GM12878 (cell line): ENCODE measurements at regions not wholly inside any gene's neighbourhood (a gene's known extent, or its start where the extent isn't known, plus 50 kb on each side); places are given as distances from the start of the nearest gene placed in this dataset.

Experiments used
- ATAC-seq: fragments of 200-7000 bp; cut with Tn5 transposase; 3 replicates; pipeline ENCODE4 v1.9.1; 2020; ENCODE audit warnings: mild to moderate bottlenecking, moderate library complexity
- BruUV-seq: library from RNA; stranded (reverse); fragments of 400-500 nt; replicated peaks from 2 replicates; lab custom pipeline; 2021; lab: Mats Ljungman, UMichigan
- CTCF ChIA-PET: fragments of 300-600 bp; sonication (Branson Sonifier 250); formaldehyde crosslinking; extraction: SDS; loops from one replicate; lab custom pipeline; 2021; ENCODE audit warnings: inconsistent platforms; lab: Yijun Ruan, JAX
- POLR2A ChIA-PET: fragments of 350-600 bp; formaldehyde crosslinking; extraction: SDS; loops from one replicate; lab custom pipeline; 2021; ENCODE audit warnings: inconsistent platforms; lab: Charles Lee
- RAD21 ChIA-PET: fragments of 300-600 bp; sonication (Branson Sonifier 250); formaldehyde crosslinking; loops from one replicate; lab custom pipeline; 2023; ENCODE audit warnings: antibody characterized with exemption; ENCODE audit not compliant: unreplicated experiment; lab: Charles Lee
- SMC1A ChIA-PET: fragments of 300-600 bp; sonication (Branson Sonifier 250); formaldehyde crosslinking; loops from one replicate; lab custom pipeline; 2023; ENCODE audit not compliant: unreplicated experiment, uncharacterized antibody; lab: Charles Lee
- DNase-seq: peaks from one replicate; pipeline ENCODE4 v3.0.0-alpha.2; 2011; ENCODE audit warnings: low read depth, low spot score
- FAIRE-seq: peaks from 3 replicates; lab custom pipeline; 2011; peaks lifted over from hg19 to GRCh38; lab: Jason Lieb, UNC
- H2AFZ ChIP-seq: 2 replicates; pipeline ENCODE4 v1.6.0; 2011; ENCODE audit warnings: low read depth, low read length, control low read depth; ENCODE audit not compliant: control insufficient read depth
- H3K27ac ChIP-seq: 2 replicates; pipeline ENCODE4 v1.5.1; 2011; ENCODE audit warnings: control low read depth; ENCODE audit not compliant: control insufficient read depth, insufficient read depth
- H3K27me3 ChIP-seq, 2 experiments: replicated peaks in 1 of 2; 2 replicates each; pipeline versions ENCODE4 v1.6.0 to v1.6.1; 2011; ENCODE audit warnings: low read length in 1 of 2; ENCODE audit not compliant: control insufficient read depth in 2 of 2, insufficient read depth in 2 of 2
- H3K36me3 ChIP-seq, 2 experiments: 2 replicates each; pipeline ENCODE4 v1.5.1; 2011; ENCODE audit warnings: low read length in 1 of 2; ENCODE audit not compliant: control insufficient read depth in 2 of 2, insufficient read depth in 2 of 2
- H3K4me1 ChIP-seq: 2 replicates; pipeline ENCODE4 v1.6.1; 2011; ENCODE audit warnings: mild to moderate bottlenecking, low read length, moderate library complexity, mixed read lengths; ENCODE audit not compliant: control insufficient read depth, insufficient read depth
- H3K4me2 ChIP-seq: 2 replicates; pipeline ENCODE4 v1.6.0; 2011; ENCODE audit warnings: control low read depth; ENCODE audit not compliant: control insufficient read depth, insufficient read depth
- H3K4me3 ChIP-seq: fragments of 200-600 bp; sonication (generic); 2 replicates; pipeline ENCODE4 v1.5.1; 2016
- H3K79me2 ChIP-seq: 2 replicates; pipeline ENCODE4 v1.6.0; 2011; ENCODE audit warnings: low read length; ENCODE audit not compliant: control insufficient read depth, insufficient read depth
- H3K9ac ChIP-seq: 2 replicates; pipeline ENCODE4 v1.8.0; 2011; ENCODE audit warnings: low read length, control low read depth, mixed read lengths; ENCODE audit not compliant: control insufficient read depth, insufficient read depth
- H3K9me3 ChIP-seq: replicated peaks from 3 replicates; pipeline ENCODE4 v1.5.1; 2011; ENCODE audit warnings: mild to moderate bottlenecking, low read length; ENCODE audit not compliant: control insufficient read depth, insufficient read depth
- H4K20me1 ChIP-seq: 2 replicates; pipeline ENCODE4 v1.6.0; 2011; ENCODE audit not compliant: control insufficient read depth, insufficient read depth
- BACH1 ChIP-seq: fragments of 450-650 bp; IDR thresholded peaks from 2 replicates; pipeline ENCODE4 v1.6.1; 2017; ENCODE audit warnings: mild to moderate bottlenecking, borderline replicate concordance
- CBX3 ChIP-seq: fragments of 200-600 bp; sonication (generic); IDR thresholded peaks from 2 replicates; pipeline ENCODE4 v1.6.1; 2016; ENCODE audit warnings: low read depth, borderline replicate concordance
- CHD4 ChIP-seq: fragments of 200-600 bp; sonication (generic); IDR thresholded peaks from 2 replicates; pipeline ENCODE4 v1.6.1; 2016; ENCODE audit warnings: mild to moderate bottlenecking
- CTCF ChIP-seq, 3 experiments: IDR thresholded peaks in 2 of 3; conservative IDR thresholded peaks in 1 of 3; 2 replicates each; pipeline ENCODE4 v1.5.1; 2011; ENCODE audit warnings: low read depth in 3 of 3, low read length in 3 of 3, mild to moderate bottlenecking in 3 of 3, control low read depth in 2 of 3, moderate library complexity in 2 of 3, inconsistent platforms in 1 of 3, mixed read lengths in 1 of 3; ENCODE audit not compliant: control insufficient read depth in 2 of 3, insufficient read depth in 1 of 3; ENCODE audit errors: extremely low read depth in 1 of 3
- CUX1 ChIP-seq: IDR thresholded peaks from 2 replicates; pipeline ENCODE4 v1.6.1; 2012; ENCODE audit warnings: improper control_type of control experiment, low read depth, low read length; ENCODE audit not compliant: insufficient replicate concordance
- E2F4 ChIP-seq: IDR thresholded peaks from 2 replicates; pipeline ENCODE4 v1.6.1; 2012; ENCODE audit warnings: low read depth, low read length, improper control_type of control experiment
- EP300 ChIP-seq, 2 experiments: fragments of 150-350 bp in 1 of 2; IDR thresholded peaks; 2 replicates each; pipeline ENCODE4 v1.6.1; 2011 to 2012; ENCODE audit warnings: low read depth in 2 of 2, low read length in 2 of 2, borderline replicate concordance in 1 of 2, improper control_type of control experiment in 1 of 2, inconsistent platforms in 1 of 2; ENCODE audit not compliant: control insufficient read depth in 1 of 2
- HDAC6 ChIP-seq: fragments of 200-600 bp; sonication (generic); IDR thresholded peaks from one replicate; pipeline ENCODE4 v1.8.0; 2017; ENCODE audit warnings: antibody characterized with exemption; ENCODE audit not compliant: unreplicated experiment
- MYC ChIP-seq: IDR thresholded peaks from 2 replicates; pipeline ENCODE4 v1.6.1; 2011; ENCODE audit warnings: mild to moderate bottlenecking, low read length, moderate library complexity, inconsistent platforms; ENCODE audit not compliant: insufficient read depth, insufficient replicate concordance, insufficient read length, severe bottlenecking
- SMC3 ChIP-seq: IDR thresholded peaks from 2 replicates; pipeline ENCODE4 v1.6.1; 2011; ENCODE audit warnings: low read length, improper control_type of control experiment, borderline replicate concordance
- STAT1 ChIP-seq: fragments of 450-650 bp; conservative IDR thresholded peaks from 2 replicates; pipeline ENCODE4 v1.6.1; 2014; ENCODE audit warnings: antibody characterized with exemption, mild to moderate bottlenecking
- TCF3 ChIP-seq: IDR thresholded peaks from 2 replicates; pipeline ENCODE4 v1.6.1; 2012; ENCODE audit warnings: low read depth, mild to moderate bottlenecking, low read length, borderline replicate concordance; ENCODE audit not compliant: insufficient read depth
- ZNF24 ChIP-seq: fragments of 450-650 bp; IDR thresholded peaks from 2 replicates; pipeline ENCODE4 v1.6.1; 2017; ENCODE audit warnings: antibody characterized with exemption, mild to moderate bottlenecking
- ZNF274 ChIP-seq: IDR thresholded peaks from one replicate; pipeline ENCODE4 v1.8.0; 2011; ENCODE audit not compliant: insufficient read length, insufficient read depth
- in situ Hi-C: fragments of 300-500 bp; cut with MboI; formaldehyde crosslinking; loops from 9 replicates; pipeline ENCODE4 v1.14.3; 2018; ENCODE audit warnings: mixed read lengths
- intact Hi-C: fragments of 100-400 bp; cut with micrococcal nuclease; formaldehyde crosslinking; loops from one replicate; pipeline ENCODE4 v1.14.2; 2022; ENCODE audit not compliant: unreplicated experiment

GRCh38 chr2:186306754-186307153 lies 179.3 kb upstream of the ZC3H15 start:
- ChIA-PET RAD21 (no interaction called here), SMC1A (no interaction called here), POLR2A (no interaction called here), CTCF (no interaction called here)
- BruUV-seq, result no TSS peak
- no peak overlapping the region for H3K4me3 ChIP-seq
- H3K27me3 ChIP-seq, result no peaks in the 10 kb centered on the region
- no peak overlapping the region for H3K9ac ChIP-seq
- FAIRE-seq (no peak), DNase-seq (no peak), ATAC-seq (no peak)
- no peaks in the 10 kb centered on the region for H3K79me2 ChIP-seq
- H3K27ac ChIP-seq, result no peak overlapping the region
- H4K20me1 ChIP-seq, result no peaks in the 10 kb centered on the region
- no peaks in the 10 kb centered on the region for H3K36me3 ChIP-seq
- no peak for TF ChIP-seq EP300 (IDR thresholded peaks at IDR 0.05; ENCODE audit: borderline replicate concordance in 1 of 2, control insufficient read depth in 1 of 2, low read depth in 2 of 2, low read length in 2 of 2)
- TF ChIP-seq E2F4, result no peak
- TF ChIP-seq TCF3, result no peak
- TF ChIP-seq HDAC6, result no peak
- no peak for TF ChIP-seq CHD4
- no peak for TF ChIP-seq MYC
- TF ChIP-seq CBX3, result no peak
- TF ChIP-seq CTCF (IDR thresholded peaks at IDR 0.05 in 2 of 3, conservative IDR thresholded peaks at IDR 0.05 in 1 of 3; ENCODE audit: control insufficient read depth in 2 of 3, extremely low read depth in 1 of 3, insufficient read depth in 1 of 3, low read depth in 3 of 3, low read length in 3 of 3), result no peak
- no peak for TF ChIP-seq BACH1
- no peak for TF ChIP-seq STAT1
- no peak for TF ChIP-seq ZNF274
- no peak for TF ChIP-seq SMC3
- TF ChIP-seq ZNF24, result no peak
- no peak for TF ChIP-seq CUX1
- in situ Hi-C loops, result no loop called here
- intact Hi-C loops, result no loop called here
- no peaks in the 10 kb centered on the region for H3K4me1 ChIP-seq
- H3K9me3 ChIP-seq, result no peaks in the 10 kb centered on the region
- no peak overlapping the region for H3K4me2 ChIP-seq
- no peak overlapping the region for H2AFZ ChIP-seq
